CD4-positive, alpha-beta T cell treated with Interleukin-10 for 1 hour (primary cell): ENCODE measurements at regions not wholly inside any gene's neighbourhood (a gene's known extent, or its start where the extent isn't known, plus 50 kb on each side); places are given as distances from the start of the nearest gene placed in this dataset.
"Not testable (repeated sequence)": the region's sequence is repeated elsewhere in the genome, so short reads cannot be mapped to it uniquely, and the experiment has no call there.

ENCODE experiments used
- DNase-seq: peaks from one replicate; pipeline ENCODE4 v3.0.0-alpha.2; 2020

DNA sequence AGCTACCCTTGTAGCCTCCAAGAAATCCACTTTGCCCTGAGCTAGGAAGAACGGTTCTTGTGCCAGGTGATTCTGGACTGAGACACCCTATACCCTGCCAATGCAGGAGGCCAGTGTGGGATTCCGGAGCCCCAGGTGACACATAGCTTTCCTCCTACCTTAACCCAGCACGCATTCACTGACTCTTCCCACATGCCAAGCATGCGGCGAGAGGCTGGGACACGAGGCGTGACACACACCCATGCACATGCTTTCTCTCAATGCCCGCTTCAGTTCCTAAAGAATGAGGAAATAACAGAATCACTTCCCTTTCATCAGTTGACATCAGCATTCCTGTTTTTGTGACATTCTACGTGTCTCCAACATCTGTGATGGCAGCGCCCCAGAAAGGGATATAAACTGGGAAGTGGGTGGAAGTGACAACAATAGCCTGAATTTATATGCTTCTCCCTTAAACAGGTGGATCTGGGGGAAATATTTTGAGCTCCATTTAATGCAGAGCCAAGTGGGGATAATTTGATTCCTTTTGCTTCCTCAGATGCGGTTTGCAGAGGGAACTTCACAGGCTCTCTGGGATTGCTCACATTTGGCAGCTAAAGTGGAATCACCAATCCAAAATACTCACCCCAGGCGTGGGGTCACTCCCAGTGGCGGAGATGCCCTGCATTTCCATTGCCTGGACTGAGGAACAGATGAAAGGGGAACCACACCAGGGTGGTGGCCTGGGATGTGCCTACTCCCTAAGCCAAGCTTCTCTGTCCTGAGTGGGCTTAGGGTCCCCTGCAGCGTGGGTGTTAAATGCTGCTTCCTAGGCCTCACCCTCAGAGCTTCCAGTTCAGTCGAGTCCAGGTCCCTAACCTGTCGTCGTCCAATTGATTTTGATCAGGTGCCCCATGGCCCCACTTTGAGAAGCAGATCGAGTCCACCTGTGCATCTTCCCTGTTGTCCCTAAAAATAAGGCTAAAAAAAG, 445.1 kb downstream of the SIPA1L2 start:
- DNase-seq: no peak

DNA sequence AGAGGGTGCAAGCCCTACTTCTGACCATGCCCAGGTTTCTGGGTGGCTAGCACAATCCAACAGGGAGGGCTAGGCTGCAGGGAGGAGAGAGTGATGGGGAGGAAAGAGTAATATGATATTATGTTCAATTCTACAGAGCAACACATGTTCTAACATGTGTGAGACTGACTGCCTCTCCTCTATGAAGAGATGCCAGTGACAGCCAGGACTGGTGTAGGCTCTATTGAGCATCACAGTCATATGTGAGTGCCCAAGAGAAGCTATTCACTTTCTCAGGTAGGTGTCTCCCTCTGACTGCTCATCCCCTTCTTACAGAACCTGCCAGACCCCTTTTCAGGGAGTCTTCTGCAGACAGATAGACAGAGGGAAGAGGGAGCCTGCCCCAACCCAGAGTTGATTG, 446.1 kb downstream of the SIPA1L2 start:
- DNase-seq: no peak

DNA sequence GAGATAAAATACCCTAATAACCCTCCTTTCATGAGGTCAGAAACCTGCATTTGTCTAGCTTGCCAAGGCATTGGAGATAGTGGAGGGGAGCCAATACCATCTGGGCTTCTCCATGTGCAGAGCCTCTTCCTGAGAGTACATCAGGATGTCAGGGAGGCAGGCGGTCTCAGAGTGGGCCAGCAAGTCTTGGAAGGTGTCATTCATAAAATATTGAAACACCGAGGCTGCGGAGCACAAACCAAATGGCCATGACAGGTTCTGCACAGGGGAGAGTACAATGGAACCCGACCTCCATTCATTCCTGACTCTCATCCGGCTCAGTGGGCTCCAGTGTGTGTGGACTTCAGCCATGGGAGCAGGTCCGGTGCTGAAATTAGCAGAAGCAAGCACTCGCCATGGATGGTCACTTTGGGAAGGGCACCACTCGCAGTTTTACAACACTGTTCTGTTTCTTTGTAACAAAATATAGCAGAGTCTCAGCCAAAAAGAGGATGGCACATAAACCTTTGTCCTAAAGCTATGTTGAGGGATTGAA, 446.6 kb downstream of the SIPA1L2 start:
- no peak for DNase-seq

DNA sequence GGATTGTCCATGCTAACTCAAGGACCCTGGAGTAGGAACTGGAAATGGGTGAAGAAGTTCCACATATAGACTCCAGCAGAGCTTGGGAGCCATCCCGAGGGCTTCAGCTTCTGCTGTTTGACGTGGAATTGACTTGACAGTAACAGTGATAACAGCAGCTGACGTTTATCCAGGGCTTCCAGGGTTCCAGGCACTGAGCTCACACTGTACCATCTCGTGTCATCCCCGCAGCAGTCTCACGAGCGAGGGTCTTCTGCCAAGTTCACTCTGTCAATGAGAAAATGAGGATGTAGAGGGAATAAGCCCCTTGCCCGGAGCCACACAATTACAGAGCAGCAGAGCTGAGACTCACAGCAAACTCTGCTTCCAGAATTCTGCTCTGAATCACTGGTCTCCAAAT, 447.7 kb downstream of the SIPA1L2 start:
- DNase-seq: no peak

DNA sequence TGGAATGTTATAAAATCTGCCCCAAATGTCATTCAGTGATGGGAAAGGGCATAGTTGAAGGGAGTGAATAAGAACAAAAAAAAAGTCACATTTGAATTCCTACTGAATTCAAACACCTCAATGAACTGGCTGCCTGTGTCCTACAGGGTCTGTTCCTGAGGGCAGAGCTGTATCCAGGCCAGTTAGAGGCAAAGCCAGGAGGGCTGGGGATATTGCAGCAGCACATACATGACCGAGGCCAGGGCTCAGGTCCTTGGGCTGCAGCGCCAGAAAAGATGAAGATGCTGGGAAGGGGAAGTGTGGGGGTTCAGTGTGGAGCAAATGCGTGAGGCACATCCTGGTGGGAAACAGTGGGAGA, 449.2 kb downstream of the SIPA1L2 start:
- no peak for DNase-seq

DNA sequence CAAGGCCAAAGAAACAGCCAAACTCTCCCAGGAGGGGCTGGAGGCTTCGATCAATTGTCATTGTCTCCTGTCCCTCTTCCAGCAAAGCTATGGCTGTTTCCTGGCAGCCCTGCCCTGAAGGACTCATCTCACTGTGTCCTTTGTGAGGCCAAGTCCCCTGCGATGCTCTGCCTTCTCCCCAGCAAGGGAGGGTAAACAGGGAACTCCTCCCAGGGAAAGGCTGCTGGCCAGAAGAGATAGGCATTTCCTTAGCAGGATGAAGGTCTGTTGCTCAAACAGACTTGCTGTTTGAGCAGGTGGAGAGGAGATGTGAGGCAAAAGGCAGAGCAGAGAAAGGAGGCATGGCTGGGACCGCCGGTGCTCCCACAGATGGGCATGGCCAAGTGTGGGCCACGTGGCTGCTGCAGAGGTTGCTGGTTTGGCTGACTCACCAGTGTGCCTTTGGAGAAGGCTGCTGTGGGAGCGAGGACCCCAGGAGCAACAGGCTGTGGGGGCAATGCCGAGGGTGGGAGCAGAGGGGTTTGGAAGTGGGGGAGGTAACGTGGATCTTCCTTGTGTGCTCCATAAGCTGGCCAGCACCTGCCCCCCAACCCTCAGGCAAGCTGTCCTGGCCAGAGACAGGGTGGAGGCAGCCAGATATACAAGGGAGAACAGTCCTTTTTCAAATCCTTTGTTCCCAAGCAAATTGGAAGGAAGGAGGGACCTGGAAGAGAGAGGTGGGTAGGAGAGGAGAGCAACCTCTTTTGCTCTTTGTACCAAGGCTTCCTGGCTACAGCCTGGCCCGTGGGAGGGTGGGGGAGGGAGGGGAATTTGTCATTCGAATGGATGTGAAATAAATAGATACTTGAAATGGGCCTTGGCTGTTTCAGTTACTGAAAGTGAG, 449.8 kb downstream of the SIPA1L2 start:
- DNase-seq: no peak

DNA sequence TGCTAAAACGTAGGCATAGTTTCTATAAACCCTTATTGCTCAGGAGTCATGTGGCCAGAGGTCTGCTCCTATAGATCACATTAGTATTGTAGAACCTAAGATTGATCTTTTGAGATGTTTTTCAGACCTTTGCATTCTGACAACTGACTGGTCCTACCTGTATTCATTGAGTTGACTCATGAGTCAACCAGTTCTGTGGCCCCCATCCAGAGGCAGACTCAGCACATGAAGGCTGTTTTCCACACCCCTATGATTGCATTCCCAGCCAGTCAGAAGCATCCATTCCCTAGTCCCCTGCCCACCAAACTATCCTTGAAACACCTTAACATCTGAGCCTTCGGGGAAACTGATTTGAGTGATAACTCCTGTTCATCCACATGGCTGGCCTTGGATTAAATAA, 451.7 kb downstream of the SIPA1L2 start:
- no peak for DNase-seq

DNA sequence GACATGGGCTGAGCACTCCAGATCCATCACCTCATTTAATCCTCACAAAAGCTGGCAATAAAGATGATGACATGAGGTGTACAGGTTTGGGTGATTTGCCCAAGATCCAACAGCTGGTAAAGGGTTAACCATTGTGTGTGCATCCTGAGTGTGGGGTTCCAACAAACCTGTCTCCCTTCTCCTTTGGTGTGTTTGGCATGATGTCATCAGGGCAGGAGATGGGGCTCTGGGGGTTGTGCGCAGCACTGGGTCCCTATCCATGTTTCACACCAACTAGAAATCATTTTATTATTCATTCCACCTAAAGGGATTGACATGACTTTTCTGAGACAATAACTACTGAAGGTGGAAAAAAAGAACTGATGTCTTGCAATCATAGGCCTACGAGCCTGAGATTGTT, 452.5 kb downstream of the SIPA1L2 start:
- no peak for DNase-seq

DNA sequence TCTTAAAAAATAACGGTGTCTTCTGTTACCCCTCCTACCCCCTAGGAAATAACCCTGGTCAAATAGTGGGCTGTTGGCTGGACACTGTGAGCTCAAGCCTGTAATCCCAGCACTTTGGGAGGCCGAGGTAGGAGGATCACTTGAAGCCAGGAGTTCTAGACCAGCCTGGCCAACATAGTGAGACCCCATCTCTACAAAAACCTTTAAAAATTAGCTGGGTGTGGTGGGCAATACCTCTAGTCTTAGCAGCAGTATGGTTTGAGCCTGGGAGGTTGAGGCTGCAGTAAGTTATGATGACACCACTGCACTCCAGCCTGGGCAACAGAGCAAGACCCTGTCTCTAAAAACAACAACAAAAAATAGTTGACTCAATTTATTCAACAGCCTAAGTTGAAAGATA, 453.7 kb downstream of the SIPA1L2 start:
- DNase-seq: no peak

DNA sequence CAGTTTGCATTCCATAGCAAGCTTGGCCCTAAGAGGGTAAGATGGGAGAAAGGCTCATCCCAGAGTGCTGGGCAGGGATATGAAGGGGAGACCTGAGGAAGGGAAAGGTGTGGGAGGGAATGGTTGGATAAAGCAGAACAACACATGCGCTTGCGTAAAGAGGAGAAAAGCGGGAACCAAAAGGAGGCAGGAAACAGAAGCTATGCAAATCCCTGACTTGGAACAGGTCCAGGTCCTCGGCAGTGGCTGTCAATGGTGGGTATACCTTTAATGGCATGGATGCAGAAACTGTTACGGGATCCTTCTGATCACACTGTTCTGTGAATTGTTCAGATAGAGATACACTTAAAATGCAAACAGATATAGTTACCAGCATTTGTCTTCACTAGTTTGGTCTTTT, 455.6 kb downstream of the SIPA1L2 start:
- no peak for DNase-seq

DNA sequence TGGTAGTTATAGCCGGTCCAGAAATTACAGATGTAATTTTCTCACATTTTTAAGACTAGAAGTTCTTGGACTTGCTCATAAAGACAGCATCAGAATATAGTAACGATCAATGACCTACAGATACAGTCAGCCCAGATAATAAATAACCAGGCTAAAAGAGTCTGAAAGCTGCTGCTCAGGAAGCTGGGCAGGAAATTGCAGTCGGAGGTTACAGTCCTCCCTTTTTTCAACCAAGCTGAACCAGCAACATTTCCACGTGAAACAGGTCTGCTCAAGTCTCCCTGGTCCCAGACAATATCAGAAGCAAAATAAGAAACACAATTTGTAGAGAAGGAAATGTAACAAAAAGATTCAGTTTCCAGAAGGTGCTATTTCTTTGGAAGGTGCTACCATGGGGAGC, 457.4 kb downstream of the SIPA1L2 start:
- DNase-seq: no peak

DNA sequence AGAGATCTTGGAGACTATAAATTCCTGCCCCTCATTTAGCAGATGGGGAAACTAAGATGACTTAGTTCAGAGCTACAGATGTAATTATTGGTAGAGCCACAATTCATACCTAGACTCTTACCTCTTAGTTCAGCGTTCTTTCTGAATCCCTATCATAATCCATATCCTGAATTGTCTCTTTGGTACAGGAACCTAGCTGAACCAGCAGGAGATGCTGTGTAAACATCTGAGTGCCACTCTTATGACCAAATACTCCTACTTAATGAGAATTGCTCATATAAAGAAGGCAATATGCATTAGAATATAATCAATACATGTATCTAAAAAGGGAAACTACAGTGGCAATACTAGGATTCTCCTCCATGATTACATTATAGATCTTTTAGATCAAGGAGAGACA, 459.0 kb downstream of the SIPA1L2 start:
- no peak for DNase-seq

DNA sequence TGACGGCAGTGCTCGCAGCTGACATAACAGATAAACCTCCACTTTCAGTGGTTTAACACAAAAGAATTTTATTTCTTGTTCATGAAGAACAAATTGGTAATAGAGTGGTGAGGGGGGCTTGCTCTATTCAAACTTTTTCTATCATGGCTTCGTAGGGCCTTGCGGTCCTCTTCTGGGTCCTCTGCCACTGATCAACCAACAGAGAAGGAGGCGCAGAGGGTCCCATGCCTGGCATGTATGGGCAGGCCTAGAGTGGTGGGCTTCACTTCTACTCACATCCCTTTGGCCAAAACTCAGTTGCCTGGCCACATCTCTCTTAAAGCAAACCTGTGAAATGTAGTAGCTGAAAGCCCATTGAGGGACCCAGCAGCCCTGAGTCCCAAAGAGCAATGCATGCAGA, 460.5 kb downstream of the SIPA1L2 start:
- no peak for DNase-seq

DNA sequence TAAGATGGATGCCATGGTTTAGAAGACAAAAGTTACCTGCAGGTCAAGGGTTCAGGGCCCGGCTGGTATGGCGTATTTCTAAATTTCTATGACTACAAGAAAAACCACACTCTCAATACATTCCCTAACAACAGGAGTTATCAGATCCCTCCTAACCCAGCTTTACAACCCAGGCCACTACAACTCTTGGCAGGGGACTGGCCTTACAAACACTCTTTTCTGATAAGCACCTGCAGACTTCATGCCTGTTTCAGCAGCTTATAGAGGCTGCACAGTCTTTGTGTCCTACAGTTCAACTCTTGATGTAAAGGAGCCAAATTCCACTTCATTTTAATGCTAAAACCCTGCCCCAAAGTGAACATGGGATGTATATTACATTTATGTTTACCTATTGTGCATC, 461.4 kb downstream of the SIPA1L2 start:
- no peak for DNase-seq

DNA sequence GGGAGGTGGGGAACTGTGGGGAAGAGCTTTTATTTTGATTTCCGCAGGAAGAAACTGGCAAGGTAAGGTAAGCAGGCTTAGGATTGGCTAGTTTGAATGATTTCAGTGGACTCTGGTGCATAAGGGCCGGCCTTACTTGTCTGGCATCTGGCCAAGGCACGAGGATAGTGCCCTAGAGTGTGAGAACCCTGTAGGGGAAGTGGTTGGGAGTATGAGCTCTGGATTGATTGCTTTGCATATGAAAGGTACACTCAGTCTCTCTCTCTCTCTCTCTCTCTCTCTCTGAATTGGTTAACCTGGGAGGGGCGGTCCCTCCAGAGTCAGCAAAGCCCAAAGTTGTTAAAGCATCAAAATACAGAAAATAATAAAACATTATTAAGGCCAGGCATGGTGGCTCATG, 463.0 kb downstream of the SIPA1L2 start:
- DNase-seq: no peak

DNA sequence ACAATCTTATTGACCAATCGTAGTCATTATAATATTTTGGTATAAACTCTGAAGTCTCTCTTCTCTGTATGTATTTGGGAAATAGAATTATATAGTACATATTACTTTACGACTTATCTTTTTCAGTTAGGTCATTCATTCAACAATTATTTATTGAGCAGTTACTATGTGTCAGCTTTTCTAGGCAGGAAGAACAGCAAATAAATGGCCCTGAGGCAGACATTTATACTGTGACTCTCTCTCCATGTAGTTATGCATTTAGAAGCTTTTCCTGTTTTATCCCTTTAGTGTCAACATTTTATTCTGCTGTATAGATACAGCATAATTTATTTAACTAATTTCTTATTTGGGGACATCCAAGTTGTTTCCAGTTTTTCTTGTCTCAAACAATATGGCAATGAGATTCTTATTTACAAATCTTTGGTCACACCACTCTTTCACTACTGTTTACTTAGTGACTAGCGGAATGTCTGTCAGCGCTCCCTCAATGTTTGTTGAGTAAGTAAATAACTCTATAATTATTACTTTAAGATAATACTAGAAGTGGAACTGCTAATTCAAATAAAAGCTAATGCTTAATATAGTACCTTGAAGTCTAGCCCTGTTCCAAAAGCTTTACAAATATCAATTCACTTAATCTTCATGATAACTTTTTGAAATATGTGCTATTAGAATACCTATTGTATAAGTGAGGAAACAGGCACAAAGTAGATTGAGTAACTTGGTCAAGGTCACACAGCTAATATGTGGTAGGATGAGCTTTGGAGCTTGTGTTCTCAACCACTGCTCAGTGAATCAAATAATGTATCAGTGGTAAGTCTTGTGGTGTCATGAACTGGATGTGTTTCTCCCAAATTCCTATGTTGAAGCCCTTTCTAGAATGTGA, 465.6 kb downstream of the SIPA1L2 start:
- DNase-seq: no peak

DNA sequence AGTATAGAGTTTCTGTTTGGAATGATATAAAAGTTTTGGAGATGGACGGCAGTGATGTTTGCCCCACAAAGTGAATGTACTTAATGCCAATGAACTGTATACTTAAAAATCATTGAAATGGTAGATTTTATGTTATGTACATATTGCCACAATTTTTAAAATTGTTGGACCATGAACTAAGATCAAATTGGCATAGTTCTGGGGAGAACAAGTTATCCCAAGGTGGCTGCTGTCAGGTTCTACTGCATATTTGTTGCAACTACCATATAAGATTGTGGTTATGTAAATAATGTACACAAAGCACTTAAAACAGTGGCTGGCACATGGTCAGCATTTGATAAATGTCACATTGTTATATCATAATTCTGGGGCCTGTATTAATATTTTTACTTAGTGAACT, 466.4 kb downstream of the SIPA1L2 start:
- DNase-seq: no peak

DNA sequence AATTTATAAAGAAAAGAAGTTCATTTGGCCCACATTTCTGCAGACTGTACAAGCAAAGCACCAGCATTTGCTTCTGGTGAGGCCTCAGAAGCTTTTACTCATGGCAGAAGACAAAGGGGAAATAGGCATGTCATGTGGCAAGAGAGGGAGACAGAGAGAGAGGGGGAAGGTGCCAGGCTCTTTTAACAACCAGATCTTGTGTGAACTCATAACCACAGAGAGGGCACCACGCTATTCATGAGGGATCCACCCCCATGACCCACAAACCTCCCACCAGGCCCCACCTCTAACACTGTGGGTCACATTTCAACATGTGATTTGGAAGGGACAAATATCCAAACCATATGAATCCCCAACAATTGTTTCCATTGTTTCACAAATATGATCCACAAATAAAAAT, 467.9 kb downstream of the SIPA1L2 start:
- no peak for DNase-seq

DNA sequence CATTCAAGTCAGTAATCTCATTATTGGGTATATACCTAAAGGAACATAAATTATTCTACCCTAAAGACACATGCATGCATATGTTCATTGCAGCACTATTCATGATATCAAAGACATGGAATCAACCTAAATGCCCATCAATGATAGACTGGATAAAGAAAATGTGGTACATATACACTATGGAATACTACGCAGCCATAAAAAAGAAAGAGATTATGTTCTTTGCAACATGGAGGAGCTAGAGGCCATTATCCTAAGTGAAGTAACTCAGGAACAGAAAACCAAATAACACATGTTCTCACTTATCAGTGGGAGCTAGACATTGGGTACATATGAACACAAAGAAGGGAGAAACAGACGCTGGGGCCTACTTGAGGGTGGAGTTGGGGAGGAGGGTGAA, 471.4 kb downstream of the SIPA1L2 start:
- DNase-seq: not testable (repeated sequence)

DNA sequence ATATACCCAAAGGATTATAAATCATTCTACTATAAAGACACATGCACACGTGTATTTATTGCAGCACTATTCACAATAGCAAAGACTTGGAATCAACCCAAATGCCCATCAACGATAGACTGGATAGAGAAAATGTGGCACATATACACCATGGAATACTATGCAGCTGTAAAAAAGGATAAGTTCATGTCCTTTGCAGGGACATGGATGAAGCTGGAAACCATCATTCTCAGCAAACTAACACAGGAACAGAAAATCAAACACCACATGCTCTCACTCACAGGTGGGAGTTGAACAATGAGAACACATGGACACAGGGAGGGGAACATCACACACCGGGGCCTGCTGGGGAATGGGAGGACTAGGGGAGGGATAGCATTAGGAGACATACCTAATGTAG, 473.9 kb downstream of the SIPA1L2 start:
- DNase-seq: not testable (repeated sequence)

DNA sequence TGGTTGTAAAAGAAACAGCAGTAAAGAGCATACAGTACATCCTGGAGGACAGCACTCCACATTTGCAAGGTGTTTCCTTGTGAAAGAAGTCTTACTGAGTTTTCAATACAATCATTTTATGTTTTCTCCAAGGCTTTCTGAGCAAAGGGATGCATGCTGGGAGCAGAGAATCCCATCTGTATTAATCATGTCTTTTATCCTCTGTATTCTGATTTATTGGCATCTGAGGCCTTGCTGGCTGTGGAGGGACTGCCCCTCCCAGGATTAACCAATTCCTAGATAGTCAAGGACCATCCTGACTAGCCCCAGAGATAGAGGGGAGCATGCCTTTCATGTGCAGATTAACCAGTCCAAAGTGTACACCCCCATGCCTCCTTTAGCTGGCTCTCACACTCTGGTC, 476.3 kb downstream of the SIPA1L2 start:
- no peak for DNase-seq

DNA sequence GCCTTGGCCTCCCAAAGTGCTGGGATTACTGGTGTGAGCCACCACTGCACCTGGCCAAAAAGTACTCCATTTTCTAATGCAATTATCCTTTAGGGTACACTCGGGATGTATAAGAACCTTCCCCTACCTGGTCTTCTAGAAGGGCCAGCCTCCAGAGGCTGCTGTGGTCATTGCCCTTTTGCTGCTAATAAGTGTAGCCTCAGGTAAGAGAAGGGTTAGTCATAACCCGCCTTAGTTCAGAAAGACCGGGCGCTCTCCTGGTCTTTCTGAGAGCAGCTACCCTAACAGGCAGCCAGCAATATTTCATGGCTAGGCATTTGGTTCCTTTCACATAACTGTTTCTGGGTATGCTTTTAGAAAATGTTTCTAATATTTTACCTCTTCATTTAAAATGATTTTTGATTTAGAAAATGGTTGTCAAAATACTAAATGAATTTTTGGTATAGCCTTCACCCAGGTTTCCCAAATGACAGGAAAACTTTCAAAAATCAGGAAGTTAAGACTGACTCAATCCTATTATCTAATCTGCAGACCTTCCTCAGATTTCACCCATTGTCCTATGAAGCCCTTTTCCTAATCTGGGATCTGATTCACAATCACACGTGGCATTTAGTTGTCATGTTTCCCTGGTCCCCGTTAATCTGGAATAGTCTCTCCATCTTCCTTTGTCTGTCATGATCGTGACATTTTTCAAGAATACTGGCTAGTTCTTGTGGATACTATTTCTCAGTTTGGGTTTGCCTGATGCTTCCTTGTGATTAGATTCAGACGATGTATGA, 479.0 kb downstream of the SIPA1L2 start:
- DNase-seq: no peak
